HG02588 (cell line): ENCODE measurements at regions not wholly inside any gene's neighbourhood (a gene's known extent, or its start where the extent isn't known, plus 50 kb on each side); places are given as distances from the start of the nearest gene placed in this dataset.
A peak's percentile ranks its signal among the peaks of the same experiment; 100 is the strongest.

Source experiments
- ATAC-seq: cut with Tn5 transposase; IDR thresholded peaks from one replicate; pipeline ENCODE4 v1.9.1; 2021; ENCODE audit warnings: mild to moderate bottlenecking, moderate library complexity; ENCODE audit not compliant: unreplicated experiment

- ATAC-seq = no peak
Observed at GRCh38 chr11:113634940-113635575, 71.0 kb downstream of the TMPRSS5 start.

GRCh38 chr11:113632981-113633380 is 73.1 kb downstream of the TMPRSS5 start:
- ATAC-seq = no peak

GRCh38 chr11:113629562-113629961 is 76.5 kb downstream of the TMPRSS5 start:
- no peak for ATAC-seq

- no peak for ATAC-seq
Observed at GRCh38 chr11:113628912-113629311, 77.2 kb downstream of the TMPRSS5 start.

- ATAC-seq = no peak
Observed at GRCh38 chr11:113627946-113628345, 78.2 kb downstream of the TMPRSS5 start.

GRCh38 chr11:113627297-113627696 is 78.8 kb downstream of the TMPRSS5 start:
- no peak for ATAC-seq

- ATAC-seq = no peak
Observed at GRCh38 chr11:113626736-113627135, 79.4 kb downstream of the TMPRSS5 start.

- no peak for ATAC-seq
Observed at GRCh38 chr11:113623114-113623513, 83.0 kb downstream of the TMPRSS5 start.

GRCh38 chr11:113618360-113618759 is 87.7 kb downstream of the TMPRSS5 start:
- no peak for ATAC-seq

- ATAC-seq = no peak
Observed at GRCh38 chr11:113615773-113616172, 90.3 kb downstream of the TMPRSS5 start.

- ATAC-seq = no peak
Observed at GRCh38 chr11:113615098-113615497, 91.0 kb downstream of the TMPRSS5 start.

- no peak for ATAC-seq
Observed at GRCh38 chr11:113614097-113614496, 92.0 kb downstream of the TMPRSS5 start.

GRCh38 chr11:113613619-113614018 is 92.5 kb downstream of the TMPRSS5 start:
- ATAC-seq = no peak

- no peak for ATAC-seq
Observed at GRCh38 chr11:113604186-113604585, 101.9 kb downstream of the TMPRSS5 start.

GRCh38 chr11:113603277-113604059 is 102.6 kb downstream of the TMPRSS5 start:
- ATAC-seq = no peak

GRCh38 chr11:113602483-113602882 is 103.6 kb downstream of the TMPRSS5 start:
- ATAC-seq = no peak

- ATAC-seq = no peak
Observed at GRCh38 chr11:113596658-113597057, 109.5 kb downstream of the TMPRSS5 start.

- no peak for ATAC-seq
Observed at GRCh38 chr11:113595810-113596594, 110.1 kb downstream of the TMPRSS5 start.

GRCh38 chr11:113593698-113594308 is 112.3 kb downstream of the TMPRSS5 start:
- ATAC-seq = peak; percentile 91

GRCh38 chr11:113591117-113591516 is 115.0 kb downstream of the TMPRSS5 start:
- no peak for ATAC-seq

- ATAC-seq = peak; percentile 94
Observed at GRCh38 chr11:113587308-113587739, 112.1 kb upstream of the DRD2 start.
